Pancreas (tissue), 10 donors: ENCODE measurements at regions not wholly inside any gene's neighbourhood (a gene's known extent, or its start where the extent isn't known, plus 50 kb on each side); places are given as distances from the start of the nearest gene placed in this dataset.
"Not testable (repeated sequence)": the region's sequence is repeated elsewhere in the genome, so short reads cannot be mapped to it uniquely, and the experiment has no call there.

Source experiments
- ATAC-seq, 4 donors: fragments of 200-7000 bp; cut with Tn5 transposase; one replicate each; pipeline versions ENCODE4 v1.8.0 to v1.9.1; 2020; ENCODE audit warnings: mild to moderate bottlenecking in 4 of 4, moderate library complexity in 4 of 4
- DNase-seq, 6 donors: peaks; one replicate each; pipeline ENCODE4 v3.0.0-alpha.2; 2020
- FAIRE-seq: peaks from 2 replicates; lab custom pipeline; 2012; peaks lifted over from hg19 to GRCh38; lab: Jason Lieb, UNC
- H3K27ac ChIP-seq, 4 donors: fragments of 200-600 bp; sonication (generic); 1 replicate in 3 of 4; 2 replicates in 1 of 4; pipeline versions ENCODE4 v1.5.0 to v1.8.0; 2020
- H3K27me3 ChIP-seq, 4 donors: fragments of 200-600 bp; one replicate each; pipeline ENCODE4 v1.8.0; 2021
- H3K36me3 ChIP-seq, 3 donors: fragments of 200-600 bp; sonication (generic) in 1 of 3; one replicate each; pipeline versions ENCODE4 v1.5.0 to v1.8.0; 2020 to 2021
- H3K4me1 ChIP-seq, 3 donors: fragments of 200-600 bp; one replicate each; pipeline ENCODE4 v1.8.0; 2021
- H3K4me3 ChIP-seq, 4 donors: fragments of 200-600 bp; sonication (generic) in 2 of 4; one replicate each; pipeline versions ENCODE4 v1.5.0 to v1.8.0; 2020 to 2021
- H3K9me3 ChIP-seq, 4 donors: fragments of 200-600 bp; one replicate each; pipeline ENCODE4 v1.8.0; 2021
- CTCF ChIP-seq, 4 donors: fragments of 200-600 bp; sonication (generic) in 3 of 4; IDR thresholded peaks; one replicate each; pipeline versions ENCODE4 v1.5.0 to v1.8.0; 2021; ENCODE audit warnings: antibody characterized with exemption in 4 of 4
- WGBS, 2 donors: extraction: QIAGEN DNeasy Blood & Tissue Kit; methylation state at CpG; one replicate each; pipeline ENCODE4 v1.1.7; 2013; 5-methylcytosine and 5-hydroxymethylcytosine counted together
- intact Hi-C, 3 donors: fragments of 100-400 bp; cut with DNase I; formaldehyde crosslinking; loops; one replicate each; pipeline versions ENCODE4 v1.11.1 to v1.14.2; 2022
- donor health status: healthy with polysubstance abuse.
- donor health status: DM: no; HTN: no; CAD: no; lungs with moderate emphysema.
- donor health status: DM: no; HTN: no; CAD: no.
- donor health status: control.
- donor health status: control.
- donor health status: Bipolar disorder and iron deficiency.
- donor health status: DM: yes; HTN: yes; CAD: no.
- donor health status: DM: no; HTN: no; CAD: no.
- donor health status: DM: no; HTN: no; CAD: no.
- donor health status: DM: yes; HTN: yes; CAD: no.

GRCh38 chr18:37844209-37844970, 278.8 kb upstream of the CELF4 start:
- H3K27me3 ChIP-seq: no peaks in the 10 kb centered on the region
- H3K4me3 ChIP-seq: no peak overlapping the region
- H3K9me3 ChIP-seq: no peaks in the 10 kb centered on the region
- WGBS, 2 donors: 30 to 31% methylated on average over 10 of the region's 10 CpGs
- no peaks in the 10 kb centered on the region for H3K36me3 ChIP-seq
- intact Hi-C loops: no loop called here
- no peaks in the 10 kb centered on the region for H3K4me1 ChIP-seq
- H3K27ac ChIP-seq: no peak overlapping the region
- no peak for TF ChIP-seq CTCF (IDR thresholded peaks at IDR 0.05)
- no peak for ATAC-seq
- no peak for FAIRE-seq
- no peak for DNase-seq

- 54 to 61% methylated on average over 3 of the region's 3 CpGs for whole genome bisulfite sequencing, 2 donors
- H3K4me1 ChIP-seq: no peaks in the 10 kb centered on the region
- H3K36me3 ChIP-seq: no peaks in the 10 kb centered on the region
- no peak overlapping the region for H3K4me3 ChIP-seq
- H3K9me3 ChIP-seq: no peaks in the 10 kb centered on the region
- intact Hi-C loops: no loop called here
- FAIRE-seq (no peak), ATAC-seq (no peak), DNase-seq (no peak)
- TF ChIP-seq CTCF (IDR thresholded peaks at IDR 0.05): no peak
- H3K27ac ChIP-seq: no peak overlapping the region
- no peaks in the 10 kb centered on the region for H3K27me3 ChIP-seq
These were observed 272.5 kb upstream of the CELF4 start for GRCh38 chr18:37838083-37838482.

GRCh38 chr18:37836071-37836970, 270.7 kb upstream of the CELF4 start:
- DNase-seq: no peak
- intact Hi-C loops: no loop called here
- no peak overlapping the region for H3K4me3 ChIP-seq
- WGBS, 2 donors: 46 to 80% methylated on average over 1 of the region's 1 CpG
- H3K36me3 ChIP-seq: no peaks in the 10 kb centered on the region
- no peak for ATAC-seq
- no peaks in the 10 kb centered on the region for H3K4me1 ChIP-seq
- no peak overlapping the region for H3K27ac ChIP-seq
- H3K27me3 ChIP-seq: no peaks in the 10 kb centered on the region
- H3K9me3 ChIP-seq: no peaks in the 10 kb centered on the region
- TF ChIP-seq CTCF (IDR thresholded peaks at IDR 0.05): no peak
- FAIRE-seq: no peak

GRCh38 chr18:37832010-37832695, 266.6 kb upstream of the CELF4 start:
- WGBS, 2 donors: 75 to 82% methylated on average over 13 to 15 of the region's 15 CpGs
- FAIRE-seq, H3K9me3 ChIP-seq, H3K27ac ChIP-seq, H3K4me1 ChIP-seq, intact Hi-C loops, H3K4me3 ChIP-seq, H3K27me3 ChIP-seq, DNase-seq, ATAC-seq, H3K36me3 ChIP-seq: not testable (repeated sequence)

GRCh38 chr18:37812961-37813360, 247.4 kb upstream of the CELF4 start:
- 38% methylated on average over 3 of the region's 3 CpGs for WGBS, 2 donors
- intact Hi-C loops: no loop called here
- FAIRE-seq: no peak

More at GRCh38 chr18:37812961-37813360, 247.4 kb upstream of the CELF4 start:
- H3K9me3 ChIP-seq: no peaks in the 10 kb centered on the region
- no peak for ATAC-seq
- no peak overlapping the region for H3K27ac ChIP-seq
- no peak for DNase-seq
- no peaks in the 10 kb centered on the region for H3K36me3 ChIP-seq
- no peak for TF ChIP-seq CTCF (IDR thresholded peaks at IDR 0.05)
- no peak overlapping the region for H3K4me3 ChIP-seq
- H3K4me1 ChIP-seq: no peaks in the 10 kb centered on the region
- H3K27me3 ChIP-seq: no peaks in the 10 kb centered on the region
